ENCODE measurements at regions not wholly inside any gene's neighbourhood (a gene's known extent, or its start where the extent isn't known, plus 50 kb on each side); places are given as distances from the start of the nearest gene placed in this dataset.

DNA sequence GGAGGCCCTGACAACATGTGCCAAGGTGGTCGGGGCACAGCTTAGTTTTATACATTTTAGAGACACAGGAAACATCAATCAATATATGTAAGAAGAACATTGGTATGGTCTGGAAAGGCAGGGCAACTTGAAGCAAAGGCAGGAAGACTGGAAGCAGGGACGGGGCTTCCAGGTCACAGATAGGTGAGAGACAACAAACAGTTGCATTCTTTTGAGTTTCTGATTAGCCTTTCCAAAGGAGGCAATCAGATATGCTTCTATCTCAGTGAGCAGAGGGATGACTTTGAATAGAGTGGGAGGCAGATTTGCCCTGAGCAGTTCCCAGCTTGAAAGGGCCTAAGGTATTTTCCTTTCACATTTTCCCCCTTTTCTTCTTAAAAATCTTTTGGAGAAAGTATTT is 311.0 kb upstream of the RGS17 start:
- TF ChIP-seq, protein P1, sequence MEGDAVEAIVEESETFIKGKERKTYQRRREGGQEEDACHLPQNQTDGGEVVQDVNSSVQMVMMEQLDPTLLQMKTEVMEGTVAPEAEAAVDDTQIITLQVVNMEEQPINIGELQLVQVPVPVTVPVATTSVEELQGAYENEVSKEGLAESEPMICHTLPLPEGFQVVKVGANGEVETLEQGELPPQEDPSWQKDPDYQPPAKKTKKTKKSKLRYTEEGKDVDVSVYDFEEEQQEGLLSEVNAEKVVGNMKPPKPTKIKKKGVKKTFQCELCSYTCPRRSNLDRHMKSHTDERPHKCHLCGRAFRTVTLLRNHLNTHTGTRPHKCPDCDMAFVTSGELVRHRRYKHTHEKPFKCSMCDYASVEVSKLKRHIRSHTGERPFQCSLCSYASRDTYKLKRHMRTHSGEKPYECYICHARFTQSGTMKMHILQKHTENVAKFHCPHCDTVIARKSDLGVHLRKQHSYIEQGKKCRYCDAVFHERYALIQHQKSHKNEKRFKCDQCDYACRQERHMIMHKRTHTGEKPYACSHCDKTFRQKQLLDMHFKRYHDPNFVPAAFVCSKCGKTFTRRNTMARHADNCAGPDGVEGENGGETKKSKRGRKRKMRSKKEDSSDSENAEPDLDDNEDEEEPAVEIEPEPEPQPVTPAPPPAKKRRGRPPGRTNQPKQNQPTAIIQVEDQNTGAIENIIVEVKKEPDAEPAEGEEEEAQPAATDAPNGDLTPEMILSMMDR (IDR thresholded peaks at IDR 0.05; ENCODE audit: low read depth, low read length, missing control alignments): no peak
- Histone ChIP-seq H3K27me3 (replicated peaks) (no peaks in the 10 kb centered on the region), H3K27ac (no peak overlapping the region), H3K4me3 (ENCODE audit: low read depth, low read length) (no peak overlapping the region), H3K36me3 (replicated peaks) (no peaks in the 10 kb centered on the region)
- in situ Hi-C loops (cut with HindIII; ENCODE audit: low pct_ligation_motif_present, low sequenced_read_pairs): no loop called here
- no peak for DNase-seq

DNA sequence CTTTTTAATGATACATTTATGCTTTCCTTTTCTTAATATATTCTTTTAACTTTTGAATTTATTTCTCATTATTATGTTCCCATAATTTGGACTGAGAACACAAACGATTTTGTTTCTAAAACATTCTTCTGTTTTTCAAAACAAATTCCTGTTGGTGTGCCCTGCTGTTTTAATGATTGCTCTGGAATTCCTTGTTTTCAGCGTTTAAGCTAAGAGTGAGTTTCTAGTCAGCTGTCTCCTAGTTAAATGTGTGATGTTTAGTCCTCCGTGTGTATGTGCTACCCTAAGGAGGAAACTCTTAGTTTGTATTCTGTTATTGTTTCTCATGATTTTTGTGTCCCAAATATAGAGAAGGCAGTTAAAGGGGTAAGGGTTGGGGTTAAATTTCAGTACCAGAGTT is 306.1 kb upstream of the RGS17 start:
- no peaks in the 10 kb centered on the region for H3K36me3 ChIP-seq (replicated peaks)
- no peak overlapping the region for H3K4me3 ChIP-seq (ENCODE audit: low read depth, low read length)
- no peaks in the 10 kb centered on the region for H3K27me3 ChIP-seq (replicated peaks)
- DNase-seq: no peak
- H3K27ac ChIP-seq: no peak overlapping the region
- in situ Hi-C loops (cut with HindIII; ENCODE audit: low pct_ligation_motif_present, low sequenced_read_pairs): no loop called here
- TF ChIP-seq, protein P1 (IDR thresholded peaks at IDR 0.05; ENCODE audit: low read depth, low read length, missing control alignments): no peak

DNA sequence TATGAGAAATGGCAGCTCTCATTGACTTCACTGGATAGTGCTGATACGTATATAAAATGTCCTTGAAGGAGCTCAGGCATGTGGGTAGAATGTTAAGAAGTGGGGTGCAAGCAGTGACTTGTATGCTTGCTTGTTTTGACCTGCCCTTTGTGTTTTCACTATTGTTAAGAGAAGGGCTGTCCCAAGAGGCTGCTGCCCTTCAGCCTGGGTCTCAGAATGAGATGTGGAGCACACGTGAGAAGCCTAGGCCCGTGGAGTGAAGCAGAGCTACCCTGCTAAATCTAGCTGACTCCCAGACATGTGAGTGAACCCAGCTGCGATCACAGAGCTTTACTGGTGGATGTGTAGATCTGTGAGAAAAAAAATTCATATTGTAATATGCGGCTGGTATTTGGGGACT is 305.3 kb upstream of the RGS17 start:
- Histone ChIP-seq H3K4me3 (ENCODE audit: low read depth, low read length) (no peak overlapping the region), H3K36me3 (replicated peaks) (no peaks in the 10 kb centered on the region), H3K27ac (no peak overlapping the region), H3K27me3 (replicated peaks) (no peaks in the 10 kb centered on the region)
- TF ChIP-seq, protein P1 (IDR thresholded peaks at IDR 0.05; ENCODE audit: low read depth, low read length, missing control alignments): no peak
- in situ Hi-C loops (cut with HindIII; ENCODE audit: low pct_ligation_motif_present, low sequenced_read_pairs): no loop called here
- DNase-seq: no peak

DNA sequence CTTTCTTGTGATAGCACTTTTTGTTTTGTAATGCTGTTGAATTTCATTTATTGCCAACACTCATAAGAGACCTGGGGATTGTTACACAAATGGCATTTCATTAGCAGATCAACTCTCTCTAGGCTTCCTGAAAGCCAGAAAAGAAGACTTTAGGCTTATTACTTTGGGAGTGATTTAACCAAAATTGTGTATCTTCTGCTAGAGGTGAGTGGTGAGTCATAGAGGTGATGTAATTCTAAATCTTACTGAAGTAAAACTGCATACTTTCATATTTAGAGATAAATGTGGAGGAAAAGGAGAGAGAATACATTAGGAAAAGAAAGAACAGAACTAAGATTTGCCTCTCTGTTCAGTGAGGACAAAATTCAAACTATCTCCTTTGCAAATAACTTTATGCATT is 304.7 kb upstream of the RGS17 start:
- TF ChIP-seq, protein P1 (IDR thresholded peaks at IDR 0.05; ENCODE audit: low read depth, low read length, missing control alignments): no peak
- no peak for DNase-seq
- in situ Hi-C loops (cut with HindIII; ENCODE audit: low pct_ligation_motif_present, low sequenced_read_pairs): no loop called here
- H3K4me3 ChIP-seq (ENCODE audit: low read depth, low read length): no peak overlapping the region
- no peaks in the 10 kb centered on the region for H3K36me3 ChIP-seq (replicated peaks)
- no peaks in the 10 kb centered on the region for H3K27me3 ChIP-seq (replicated peaks)
- H3K27ac ChIP-seq: no peak overlapping the region

DNA sequence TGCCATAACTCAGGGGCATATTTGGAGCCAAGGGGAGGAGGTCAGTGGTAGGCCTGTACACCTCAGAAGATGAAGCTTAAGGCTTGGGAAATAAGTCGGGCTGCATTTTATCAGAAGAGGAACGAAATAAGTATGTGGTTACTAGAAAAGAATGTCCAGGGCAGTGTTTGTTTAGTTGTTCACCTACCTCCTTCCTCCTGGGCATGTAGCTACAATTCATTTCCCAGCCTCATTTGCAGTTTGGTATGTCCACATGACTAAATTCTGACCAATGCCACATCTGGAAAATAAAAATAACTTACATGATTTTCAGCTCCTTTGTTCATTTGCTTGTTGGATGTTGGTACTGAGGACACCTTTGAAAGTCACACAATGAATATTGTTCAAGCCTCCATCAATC is 294.5 kb upstream of the RGS17 start:
- H3K27me3 ChIP-seq (replicated peaks): no peaks in the 10 kb centered on the region

More for the DNA sequence above, 294.5 kb upstream of the RGS17 start:
- in situ Hi-C loops (cut with HindIII; ENCODE audit: low pct_ligation_motif_present, low sequenced_read_pairs): no loop called here
- Histone ChIP-seq H3K36me3 (replicated peaks) (no peaks in the 10 kb centered on the region), H3K4me3 (ENCODE audit: low read depth, low read length) (no peak overlapping the region), H3K27ac (no peak overlapping the region)
- no peak for DNase-seq
- TF ChIP-seq, protein P1 (IDR thresholded peaks at IDR 0.05; ENCODE audit: low read depth, low read length, missing control alignments): no peak
